ENCODE measurements at regions not wholly inside any gene's neighbourhood (a gene's known extent, or its start where the extent isn't known, plus 50 kb on each side); places are given as distances from the start of the nearest gene placed in this dataset.
A peak's percentile ranks its signal among the peaks of the same experiment; 100 is the strongest.

DNA sequence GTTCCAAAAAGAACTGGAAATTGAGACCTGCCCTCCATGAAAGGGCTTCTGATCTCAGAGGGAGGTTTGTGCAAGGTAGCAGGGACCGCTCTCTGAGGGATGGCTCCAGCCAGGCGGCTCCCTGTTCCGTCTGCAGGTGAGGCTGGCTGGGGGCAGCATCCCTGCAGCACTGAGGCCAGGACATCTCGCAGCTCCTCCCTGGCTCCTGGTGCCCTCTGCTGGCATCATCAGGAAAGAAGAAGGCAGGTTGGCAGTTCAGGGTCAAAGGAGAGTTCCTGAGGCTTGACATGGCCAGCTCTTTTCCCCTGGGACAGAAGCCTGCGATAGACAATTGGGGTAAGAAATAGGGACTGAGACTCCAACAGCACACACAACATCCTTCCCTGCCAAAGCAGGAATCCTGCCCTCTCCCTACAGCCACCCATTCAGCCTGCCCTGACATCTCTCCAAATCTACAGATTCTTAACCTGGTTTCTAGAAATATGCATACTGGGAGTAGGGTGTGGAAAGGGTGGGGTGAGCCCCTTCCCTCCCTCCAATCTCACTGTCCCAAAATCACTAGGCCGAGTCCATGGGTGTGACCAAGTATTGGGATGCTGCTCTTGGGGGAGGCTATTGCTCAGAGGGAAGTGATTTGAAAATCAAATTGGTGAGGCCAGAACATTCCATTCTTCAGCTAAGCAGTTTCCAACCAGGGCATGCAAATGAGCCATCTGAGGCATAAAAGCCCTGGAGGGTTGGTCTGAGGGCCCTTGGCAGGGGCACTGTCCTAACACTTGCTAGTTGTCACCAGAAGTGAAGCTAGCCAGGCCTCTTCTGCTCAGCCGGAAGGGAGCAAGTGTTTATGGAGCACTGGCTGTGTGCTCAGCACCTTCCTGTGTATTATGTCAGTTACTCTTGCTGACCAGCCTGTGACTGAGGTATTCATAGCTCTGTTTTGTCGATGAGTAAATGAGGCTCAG, 185.4 kb downstream of the TFCP2L1 start:
- DNase-seq (ENCODE audit: low spot score): peak; percentile 27

DNA sequence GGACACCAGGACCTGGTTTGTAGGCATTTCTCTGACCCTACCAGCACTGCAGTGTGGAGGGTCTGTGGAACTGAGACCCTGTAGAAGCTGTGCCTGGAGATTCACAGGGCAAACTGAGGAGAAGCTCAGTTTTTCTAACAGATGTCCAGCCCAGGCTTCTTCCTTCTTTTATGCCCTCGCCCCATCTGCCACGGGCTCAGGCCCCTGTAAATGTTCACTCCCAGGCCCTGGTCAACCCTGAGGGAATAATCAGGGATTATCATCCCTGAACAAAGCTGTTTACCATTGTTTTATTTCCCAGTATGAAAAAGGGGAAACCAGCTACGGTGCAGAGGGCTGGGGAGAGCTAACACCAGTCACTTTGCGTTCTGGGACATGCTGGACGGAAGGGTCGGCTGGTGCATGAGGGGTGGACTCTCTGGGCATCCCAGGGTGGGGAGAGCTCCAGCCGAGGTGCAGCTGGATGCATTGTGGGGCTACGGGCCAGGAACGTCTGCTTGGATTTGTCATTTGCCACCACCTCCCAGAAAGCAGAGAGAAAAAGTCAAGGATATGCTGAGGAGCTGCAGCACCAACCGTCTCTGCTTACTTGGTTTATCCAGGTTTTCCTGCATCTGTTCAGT, 183.8 kb downstream of the TFCP2L1 start:
- no peak for DNase-seq (ENCODE audit: low spot score)

DNA sequence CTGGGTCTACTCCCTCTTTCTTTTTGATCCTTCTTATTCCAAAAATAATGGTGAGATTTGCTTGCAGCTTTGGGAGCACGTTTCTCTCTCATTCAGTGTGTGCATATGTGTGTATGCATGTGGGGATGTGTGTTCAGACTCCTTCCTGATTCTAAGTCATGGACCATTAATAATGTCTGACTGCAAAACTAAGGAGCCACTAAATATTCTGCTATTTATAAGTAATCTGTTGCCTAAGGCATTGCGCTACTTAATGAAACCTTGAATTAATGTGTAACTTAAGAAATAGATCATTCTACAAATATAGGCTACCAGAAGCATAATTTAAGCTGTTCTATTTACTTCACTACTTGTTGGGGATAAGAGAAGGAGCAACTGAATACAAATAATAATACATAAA, 182.1 kb downstream of the TFCP2L1 start:
- no peak for DNase-seq (ENCODE audit: low spot score)

DNA sequence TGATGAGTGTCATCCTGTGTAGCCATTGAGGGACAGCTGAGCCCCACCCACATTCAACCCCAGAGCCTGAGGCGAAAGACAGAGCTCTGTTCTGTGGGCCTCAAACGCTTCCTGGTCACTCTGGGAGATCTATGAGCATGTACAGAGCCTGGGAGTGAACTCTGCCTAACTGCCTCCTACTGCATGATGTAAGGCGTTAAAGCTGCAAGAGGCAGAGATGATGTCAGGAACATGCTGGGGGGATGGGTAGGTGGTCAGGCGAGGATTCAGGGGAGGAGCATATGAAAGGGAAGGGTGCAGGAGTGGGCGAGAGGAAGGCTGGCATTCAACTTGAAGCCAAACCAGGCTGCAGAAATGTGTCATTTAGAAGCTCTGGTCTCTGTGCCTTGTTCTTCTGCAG, 181.0 kb downstream of the TFCP2L1 start:
- no peak for DNase-seq (ENCODE audit: low spot score)

GRCh38 chr2:121104721-121105141, 180.3 kb downstream of the TFCP2L1 start:
- DNase-seq (ENCODE audit: low spot score): no peak

- no peak for DNase-seq (ENCODE audit: low spot score)
Measured at GRCh38 chr2:121110924-121111323, 174.1 kb downstream of the TFCP2L1 start.

DNA sequence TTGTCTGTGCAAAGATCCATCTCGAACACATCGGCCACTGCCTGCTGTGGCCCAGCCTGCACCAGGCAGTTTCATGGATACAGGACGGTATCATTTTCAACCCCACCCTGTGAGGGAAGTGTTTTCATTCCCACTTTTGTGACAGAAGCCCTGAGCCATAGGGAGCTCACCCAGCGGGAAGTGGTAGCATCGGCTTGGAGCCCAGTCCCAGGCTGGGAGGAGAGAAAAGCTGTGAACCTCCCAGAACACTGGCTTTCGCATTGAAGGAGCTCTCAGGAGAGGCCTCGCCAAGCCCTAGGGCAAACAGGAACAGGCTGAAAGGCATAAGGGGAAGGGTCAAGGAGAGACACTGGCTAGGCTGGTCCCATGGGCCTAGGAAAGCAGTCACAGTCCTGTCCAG, 166.1 kb downstream of the TFCP2L1 start:
- DNase-seq (ENCODE audit: low spot score): no peak

- no peak for DNase-seq (ENCODE audit: low spot score)
Measured at GRCh38 chr2:121120411-121120810, 164.6 kb downstream of the TFCP2L1 start.

DNA sequence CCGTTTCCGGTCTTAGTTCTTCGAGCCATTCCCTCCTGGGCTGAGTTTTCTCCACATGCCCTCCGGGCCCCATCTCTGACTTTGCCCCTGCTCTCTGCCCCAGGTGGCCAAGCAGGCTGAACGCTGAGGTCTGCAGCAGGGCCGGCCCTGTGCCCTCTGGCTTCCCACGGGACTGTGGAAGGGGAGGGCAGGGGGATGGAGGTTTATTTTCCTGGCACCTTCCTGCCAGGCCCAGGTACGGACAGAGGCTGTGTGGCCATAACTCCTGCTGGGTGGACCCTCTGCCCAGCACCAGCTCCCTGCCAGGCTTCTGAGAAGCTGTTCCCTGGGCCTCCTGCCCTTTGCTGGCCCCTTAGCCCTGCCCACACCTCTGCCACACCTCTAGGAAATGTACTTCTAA, 164.0 kb downstream of the TFCP2L1 start:
- DNase-seq (ENCODE audit: low spot score): no peak

- no peak for DNase-seq (ENCODE audit: low spot score)
Measured at GRCh38 chr2:121121661-121122060, 163.3 kb downstream of the TFCP2L1 start.

- no peak for DNase-seq (ENCODE audit: low spot score)
Measured at GRCh38 chr2:121123268-121123667, 161.7 kb downstream of the TFCP2L1 start.

GRCh38 chr2:121124330-121124729, 160.7 kb downstream of the TFCP2L1 start:
- DNase-seq (ENCODE audit: low spot score): no peak

- DNase-seq (ENCODE audit: low spot score): no peak
Measured at GRCh38 chr2:121125350-121125749, 159.7 kb downstream of the TFCP2L1 start.

DNA sequence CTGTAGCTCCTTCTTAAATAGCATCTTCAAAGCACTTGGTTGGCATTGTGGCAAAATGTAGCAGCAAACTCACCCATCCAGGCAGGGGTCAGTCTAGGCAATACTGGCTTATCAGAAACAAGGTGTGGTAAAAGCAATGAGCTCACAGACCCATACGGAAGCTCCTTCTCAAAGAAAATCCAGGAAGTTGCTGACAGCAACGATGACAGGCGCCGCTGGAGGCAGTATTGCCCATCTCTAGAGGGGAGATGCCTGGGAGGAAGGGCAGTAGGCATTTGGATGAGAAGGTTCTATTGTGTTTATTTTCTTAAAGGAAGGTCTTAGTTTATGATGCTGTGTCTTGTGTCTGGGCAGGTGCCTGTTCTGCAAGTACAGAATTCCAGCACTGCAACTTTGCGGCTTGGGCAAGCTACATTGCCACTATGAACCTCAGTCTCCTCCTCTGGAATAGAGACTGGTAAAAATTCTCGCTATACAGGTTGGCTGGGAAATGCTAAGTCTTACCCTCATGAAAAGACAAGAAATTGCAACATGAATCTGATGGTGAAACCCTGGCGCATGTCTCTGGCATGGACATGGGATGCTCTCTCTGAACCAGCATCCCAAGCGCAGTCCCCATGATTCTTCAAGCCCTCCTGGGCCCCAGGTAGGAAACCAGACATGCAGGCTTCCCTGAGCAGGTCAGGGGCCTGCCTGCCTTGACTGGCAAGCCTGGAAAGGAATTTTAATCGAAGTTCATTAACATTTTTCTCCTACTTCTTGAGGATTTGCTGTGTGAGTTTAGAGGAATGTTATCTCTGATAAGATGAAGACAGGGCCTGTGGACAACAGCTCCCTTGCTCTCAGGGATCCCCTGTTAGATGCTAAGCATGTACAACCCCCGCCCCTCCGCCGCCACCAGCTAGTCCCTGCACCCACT, 156.0 kb downstream of the TFCP2L1 start:
- DNase-seq (ENCODE audit: low spot score): peak; percentile 70

DNA sequence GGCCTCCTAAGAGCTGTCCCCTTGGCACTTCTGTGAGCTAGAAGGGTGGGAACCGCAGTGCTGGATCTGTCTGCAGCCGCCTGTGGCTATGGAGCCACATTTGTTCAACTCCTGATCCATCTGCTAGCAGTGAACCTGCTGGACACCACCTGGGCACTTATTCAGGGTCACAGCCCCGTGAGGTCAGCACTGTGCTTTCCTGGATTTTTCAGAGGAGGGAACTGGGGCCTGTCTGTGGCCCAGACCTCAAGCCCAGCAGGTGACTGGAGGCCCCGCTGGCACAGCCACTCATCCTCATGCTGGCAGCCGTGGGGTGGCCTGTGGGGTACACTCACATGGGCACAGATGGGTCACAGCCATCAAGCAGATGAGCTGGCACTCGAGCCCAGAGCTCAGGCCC, 155.3 kb downstream of the TFCP2L1 start:
- no peak for DNase-seq (ENCODE audit: low spot score)

GRCh38 chr2:121130301-121130850, 154.6 kb downstream of the TFCP2L1 start:
- DNase-seq (ENCODE audit: low spot score): no peak

GRCh38 chr2:121131375-121131774, 153.6 kb downstream of the TFCP2L1 start:
- no peak for DNase-seq (ENCODE audit: low spot score)

DNA sequence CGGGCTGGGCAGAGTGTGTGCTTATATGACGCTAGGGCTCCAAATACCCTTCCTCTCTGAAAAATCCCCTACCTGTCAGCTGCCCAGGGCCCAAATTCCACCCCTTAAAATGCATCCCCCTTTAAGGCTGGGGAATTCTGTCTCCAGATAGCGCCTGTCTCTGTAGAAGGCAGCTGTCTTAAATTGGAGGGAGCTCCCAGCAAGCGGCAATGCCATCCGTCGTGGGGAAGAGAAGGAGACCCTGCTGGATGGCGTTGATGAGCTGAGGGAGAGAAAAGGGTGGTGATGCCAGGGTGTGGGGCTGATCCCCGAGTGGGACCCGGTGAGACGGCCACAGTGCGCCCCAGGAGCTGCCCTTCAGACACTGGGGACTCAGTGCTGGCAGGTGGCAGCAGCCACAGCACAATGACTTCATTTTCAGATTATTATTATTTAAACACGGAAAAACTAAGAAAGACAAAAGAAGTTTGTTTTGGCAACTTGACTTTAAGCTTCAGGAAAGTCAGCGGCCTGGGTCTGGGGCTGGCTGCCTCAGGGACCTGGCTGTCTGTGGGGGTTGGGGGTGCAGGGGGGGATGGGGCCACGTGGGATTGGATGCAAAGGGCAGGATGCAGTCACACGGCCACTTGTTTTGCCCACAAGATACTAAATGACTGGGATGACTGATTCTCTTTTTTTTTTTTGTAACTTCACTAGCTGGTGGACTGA, 152.8 kb downstream of the TFCP2L1 start:
- no peak for DNase-seq (ENCODE audit: low spot score)

- no peak for DNase-seq (ENCODE audit: low spot score)
Measured at GRCh38 chr2:121132762-121133107, 152.3 kb downstream of the TFCP2L1 start.

GRCh38 chr2:121133551-121134319, 151.3 kb downstream of the TFCP2L1 start:
- no peak for DNase-seq (ENCODE audit: low spot score)

- DNase-seq (ENCODE audit: low spot score): no peak
Measured at GRCh38 chr2:121134728-121135127, 150.3 kb downstream of the TFCP2L1 start.
